Breast epithelium (tissue), 4 donors: ENCODE measurements at regions not wholly inside any gene's neighbourhood (a gene's known extent, or its start where the extent isn't known, plus 50 kb on each side); places are given as distances from the start of the nearest gene placed in this dataset.
A peak's percentile ranks its signal among the peaks of the same experiment; 100 is the strongest.

Source experiments
- DNase-seq, 2 donors: peaks; one replicate each; pipeline ENCODE4 v3.0.0-alpha.2; 2019; ENCODE audit warnings: low spot score in 2 of 2
- H3K27ac ChIP-seq, 2 donors: fragments of 200-600 bp; sonication (generic) in 1 of 2; one replicate each; pipeline ENCODE4 v1.5.1; 2016 to 2019; ENCODE audit warnings: mild to moderate bottlenecking in 1 of 2
- H3K27me3 ChIP-seq, 2 donors: fragments of 200-600 bp; sonication (generic) in 1 of 2; one replicate each; pipeline versions ENCODE4 v1.5.1 to v1.6.0; 2017 to 2019; ENCODE audit warnings: control low read depth in 1 of 2, mild to moderate bottlenecking in 1 of 2
- H3K36me3 ChIP-seq: fragments of 200-600 bp; one replicate; pipeline ENCODE4 v1.5.1; 2019
- H3K4me1 ChIP-seq, 2 donors: fragments of 200-600 bp; sonication (generic); one replicate each; pipeline ENCODE4 v1.5.1; 2016 to 2019; ENCODE audit warnings: control low read depth in 1 of 2
- H3K4me3 ChIP-seq, 3 donors: fragments of 200-600 bp; sonication (generic); 1 replicate in 2 of 3; 2 replicates in 1 of 3; pipeline ENCODE4 v1.5.1; 2016 to 2019; ENCODE audit warnings: mild to moderate bottlenecking in 3 of 3, moderate library complexity in 2 of 3
- H3K9me3 ChIP-seq, 2 donors: fragments of 200-600 bp; sonication (generic) in 1 of 2; one replicate each; pipeline ENCODE4 v1.5.1; 2016 to 2019; ENCODE audit warnings: control low read depth in 1 of 2
- POLR2A ChIP-seq: fragments of 450-650 bp; IDR thresholded peaks from one replicate; pipeline ENCODE4 v1.6.1; 2016; ENCODE audit warnings: antibody characterized with exemption, mild to moderate bottlenecking, moderate library complexity
- POLR2AphosphoS5 ChIP-seq, 3 donors: sonication (generic); formaldehyde crosslinking; IDR thresholded peaks; one replicate each; pipeline ENCODE4 v1.6.1; 2017; ENCODE audit warnings: antibody characterized with exemption in 3 of 3
- intact Hi-C: fragments of 100-400 bp; cut with DNase I; formaldehyde crosslinking; loops from one replicate; pipeline ENCODE4 v1.15.1; 2023; ENCODE audit warnings: low total_unique reads
- TF ChIP-seq, protein P1 (sequence below), 3 donors: fragments of 450-650 bp; IDR thresholded peaks; one replicate each; pipeline ENCODE4 v1.5.1; 2016 to 2017; ENCODE audit warnings: antibody characterized with exemption in 3 of 3, mild to moderate bottlenecking in 3 of 3, moderate library complexity in 3 of 3

GRCh38 chr5:74459984-74460383, 180.5 kb downstream of the ENC1 start:
- intact Hi-C loops: no loop called here
- Histone ChIP-seq H3K9me3 (no peaks in the 10 kb centered on the region), H3K4me3 (no peak overlapping the region), H3K27me3 (no peaks in the 10 kb centered on the region), H3K4me1 (no peaks in the 10 kb centered on the region), H3K36me3 (no peaks in the 10 kb centered on the region), H3K27ac (no peak overlapping the region)
- TF ChIP-seq POLR2AphosphoS5 (IDR thresholded peaks at IDR 0.05): no peak
- no peak for DNase-seq

DNA sequence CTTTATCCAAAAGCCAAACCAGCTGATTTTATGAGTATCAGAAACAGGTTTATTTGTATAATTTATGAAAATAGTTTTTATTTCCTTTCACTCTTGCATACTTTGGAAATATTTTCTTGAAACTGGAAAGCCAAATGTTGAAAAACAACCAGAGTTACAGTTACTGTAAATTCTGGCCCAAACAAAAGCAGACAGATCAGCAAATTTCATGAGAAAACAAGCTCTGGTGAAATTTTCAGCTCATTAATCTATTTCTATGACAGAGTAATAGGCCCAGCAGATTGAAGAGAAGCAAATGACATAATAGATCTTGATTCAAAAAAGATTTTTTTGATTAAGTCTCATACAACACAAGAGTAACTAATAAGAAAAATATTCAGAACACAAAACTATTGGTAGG, 182.7 kb downstream of the ENC1 start:
- DNase-seq: no peak
- no peak overlapping the region for H3K27ac ChIP-seq
- H3K4me3 ChIP-seq: no peak overlapping the region
- no peaks in the 10 kb centered on the region for H3K36me3 ChIP-seq
- TF ChIP-seq, protein P1, sequence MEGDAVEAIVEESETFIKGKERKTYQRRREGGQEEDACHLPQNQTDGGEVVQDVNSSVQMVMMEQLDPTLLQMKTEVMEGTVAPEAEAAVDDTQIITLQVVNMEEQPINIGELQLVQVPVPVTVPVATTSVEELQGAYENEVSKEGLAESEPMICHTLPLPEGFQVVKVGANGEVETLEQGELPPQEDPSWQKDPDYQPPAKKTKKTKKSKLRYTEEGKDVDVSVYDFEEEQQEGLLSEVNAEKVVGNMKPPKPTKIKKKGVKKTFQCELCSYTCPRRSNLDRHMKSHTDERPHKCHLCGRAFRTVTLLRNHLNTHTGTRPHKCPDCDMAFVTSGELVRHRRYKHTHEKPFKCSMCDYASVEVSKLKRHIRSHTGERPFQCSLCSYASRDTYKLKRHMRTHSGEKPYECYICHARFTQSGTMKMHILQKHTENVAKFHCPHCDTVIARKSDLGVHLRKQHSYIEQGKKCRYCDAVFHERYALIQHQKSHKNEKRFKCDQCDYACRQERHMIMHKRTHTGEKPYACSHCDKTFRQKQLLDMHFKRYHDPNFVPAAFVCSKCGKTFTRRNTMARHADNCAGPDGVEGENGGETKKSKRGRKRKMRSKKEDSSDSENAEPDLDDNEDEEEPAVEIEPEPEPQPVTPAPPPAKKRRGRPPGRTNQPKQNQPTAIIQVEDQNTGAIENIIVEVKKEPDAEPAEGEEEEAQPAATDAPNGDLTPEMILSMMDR (IDR thresholded peaks at IDR 0.05): no peak
- TF ChIP-seq POLR2A (no peak), POLR2AphosphoS5 (IDR thresholded peaks at IDR 0.05) (no peak)
- H3K4me1 ChIP-seq: no peaks in the 10 kb centered on the region
- H3K9me3 ChIP-seq: no peaks in the 10 kb centered on the region
- no peaks in the 10 kb centered on the region for H3K27me3 ChIP-seq
- intact Hi-C loops: no loop called here

DNA sequence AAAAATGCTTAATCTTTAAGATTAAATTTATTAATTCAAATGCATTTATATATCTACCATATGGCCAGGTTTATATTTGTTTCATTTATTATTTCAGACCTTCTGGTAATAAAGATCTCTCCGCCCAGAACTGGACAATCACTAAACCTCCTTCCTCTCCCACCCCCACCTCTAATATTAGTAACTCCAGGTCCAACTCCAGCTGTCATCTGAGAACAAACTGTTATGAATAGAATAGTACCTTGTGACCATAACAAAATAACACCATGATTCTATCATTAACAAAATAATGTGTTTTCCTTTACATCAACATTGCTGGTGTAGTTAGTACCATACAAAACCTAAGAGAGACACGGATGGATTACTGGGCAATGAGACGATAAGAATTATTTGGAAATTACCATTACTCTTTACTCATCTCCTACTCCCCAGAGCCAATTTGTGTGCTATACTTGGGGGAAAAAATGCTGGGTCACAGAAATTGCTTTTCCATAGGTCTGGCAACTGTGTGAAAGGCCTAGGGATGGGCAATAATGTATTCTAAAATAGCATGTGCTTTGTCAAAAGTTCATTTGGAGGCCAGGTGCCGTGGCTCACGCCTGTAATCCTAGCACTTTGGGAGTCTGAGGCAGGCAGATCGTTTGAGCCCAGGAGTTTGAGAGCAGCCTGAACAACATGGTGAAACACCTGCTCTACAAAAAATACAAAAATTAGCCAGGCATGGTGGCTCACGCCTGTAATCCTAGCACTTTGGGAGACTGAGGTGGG, 186.1 kb downstream of the ENC1 start:
- no peaks in the 10 kb centered on the region for H3K9me3 ChIP-seq
- DNase-seq: no peak
- no peak overlapping the region for H3K4me3 ChIP-seq
- H3K27ac ChIP-seq: no peak overlapping the region
- H3K36me3 ChIP-seq: no peaks in the 10 kb centered on the region
- no peak for TF ChIP-seq POLR2A
- H3K27me3 ChIP-seq: no peaks in the 10 kb centered on the region
- no peaks in the 10 kb centered on the region for H3K4me1 ChIP-seq
- intact Hi-C loops: no loop called here

GRCh38 chr5:74452856-74453255, 187.7 kb downstream of the ENC1 start:
- intact Hi-C loops: no loop called here

GRCh38 chr5:74450095-74450494, 190.4 kb downstream of the ENC1 start:
- no peak overlapping the region for H3K4me3 ChIP-seq
- H3K4me1 ChIP-seq: no peaks in the 10 kb centered on the region
- H3K36me3 ChIP-seq: no peaks in the 10 kb centered on the region
- no peak overlapping the region for H3K27ac ChIP-seq
- H3K27me3 ChIP-seq: no peaks in the 10 kb centered on the region
- H3K9me3 ChIP-seq: no peaks in the 10 kb centered on the region
- no peak for TF ChIP-seq POLR2A
- TF ChIP-seq POLR2AphosphoS5 (IDR thresholded peaks at IDR 0.05): no peak
- TF ChIP-seq, protein P1 (IDR thresholded peaks at IDR 0.05): no peak
- intact Hi-C loops: no loop called here
- no peak for DNase-seq

More at GRCh38 chr5:74452856-74453255, 187.7 kb downstream of the ENC1 start:
- Histone ChIP-seq H3K36me3 (no peaks in the 10 kb centered on the region), H3K4me3 (no peak overlapping the region), H3K9me3 (no peaks in the 10 kb centered on the region), H3K4me1 (no peaks in the 10 kb centered on the region), H3K27ac (no peak overlapping the region), H3K27me3 (no peaks in the 10 kb centered on the region)
- DNase-seq: no peak
- TF ChIP-seq POLR2A: no peak

DNA sequence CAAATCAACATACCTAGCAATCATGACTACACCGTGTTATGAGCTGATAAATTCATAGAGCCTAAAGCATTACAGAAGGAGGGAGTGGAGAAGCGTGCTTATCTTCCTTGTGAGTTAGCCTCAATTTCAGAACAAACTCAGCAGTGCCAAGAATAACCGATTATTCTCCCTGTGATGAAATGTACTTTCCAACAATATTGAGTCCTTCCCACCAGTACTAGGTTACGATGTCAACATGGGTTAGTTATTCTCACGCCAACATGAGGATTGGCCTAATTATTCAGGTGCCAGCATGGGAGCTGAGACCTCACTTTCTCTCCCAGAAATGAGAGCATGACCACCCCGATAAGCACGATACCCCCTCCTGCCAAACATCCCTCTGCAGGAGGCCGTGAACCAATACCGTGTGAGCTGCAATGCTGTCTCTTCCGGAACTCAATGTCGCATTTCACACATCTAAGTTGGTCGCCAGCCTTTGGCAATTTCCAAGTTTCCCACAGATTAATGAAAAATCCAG, 193.7 kb downstream of the ENC1 start:
- no peak for DNase-seq
- Histone ChIP-seq H3K36me3 (no peaks in the 10 kb centered on the region), H3K27ac (peak overlapping the region in 1 of 2 donors; percentile 72), H3K4me3 (peak overlapping the region in 1 of 3 donors; percentile 32), H3K4me1 (no peaks in the 10 kb centered on the region), H3K9me3 (no peaks in the 10 kb centered on the region), H3K27me3 (no peaks in the 10 kb centered on the region)
- intact Hi-C loops: no loop called here
- no peak for TF ChIP-seq POLR2A
- TF ChIP-seq, protein P1 (IDR thresholded peaks at IDR 0.05): no peak
- TF ChIP-seq POLR2AphosphoS5 (IDR thresholded peaks at IDR 0.05): peak in 2 of 3 donors; percentile 33 to 37
